ENCODE measurements at regions not wholly inside any gene's neighbourhood (a gene's known extent, or its start where the extent isn't known, plus 50 kb on each side); places are given as distances from the start of the nearest gene placed in this dataset.

DNA sequence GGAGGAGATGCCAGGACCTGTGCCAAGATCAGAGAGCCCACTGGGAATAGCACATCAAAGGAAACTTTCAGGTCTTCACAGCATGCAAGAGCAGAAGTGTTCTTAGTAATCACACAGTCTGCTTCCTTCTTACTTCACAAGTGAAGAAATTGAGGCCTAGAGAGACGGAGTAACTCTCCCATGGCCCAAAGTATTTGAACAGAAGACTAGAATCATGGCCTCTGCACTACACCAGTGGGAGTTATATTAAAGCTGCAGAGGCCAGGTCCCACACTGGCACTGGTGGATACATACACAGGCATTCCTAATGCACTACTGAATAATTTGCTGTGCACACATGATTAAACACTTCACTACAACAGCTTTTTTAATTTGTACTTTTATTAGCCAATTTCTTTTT lies 107.6 kb upstream of the RMP24 start:
- no peak for TF ChIP-seq ZNF384 (IDR thresholded peaks at IDR 0.05)
- TF ChIP-seq FOXM1 (IDR thresholded peaks at IDR 0.05; ENCODE audit: borderline replicate concordance), result no peak
- no peak for TF ChIP-seq SUZ12 (IDR thresholded peaks at IDR 0.05)
- TF ChIP-seq ELF4 (IDR thresholded peaks at IDR 0.05), result no peak

Measured in HEK293T (cell line).